ENCODE measurements at regions not wholly inside any gene's neighbourhood (a gene's known extent, or its start where the extent isn't known, plus 50 kb on each side); places are given as distances from the start of the nearest gene placed in this dataset.

- no peak for DNase-seq
These were observed 110.7 kb upstream of the CTSC start for GRCh38 chr11:88448131-88448670.

GRCh38 chr11:88447281-88447680 is 109.7 kb upstream of the CTSC start:
- no peak for DNase-seq

- DNase-seq: no peak
These were observed 101.8 kb upstream of the CTSC start for GRCh38 chr11:88439356-88439755.

- no peak for DNase-seq
These were observed 101.2 kb upstream of the CTSC start for GRCh38 chr11:88438721-88439120.

GRCh38 chr11:88435415-88435814 is 97.9 kb upstream of the CTSC start:
- DNase-seq: no peak

GRCh38 chr11:88434333-88434976 is 96.9 kb upstream of the CTSC start:
- DNase-seq: no peak

GRCh38 chr11:88433536-88434230 is 96.1 kb upstream of the CTSC start:
- DNase-seq: no peak

GRCh38 chr11:88431675-88432341 is 94.3 kb upstream of the CTSC start:
- DNase-seq: no peak

DNA sequence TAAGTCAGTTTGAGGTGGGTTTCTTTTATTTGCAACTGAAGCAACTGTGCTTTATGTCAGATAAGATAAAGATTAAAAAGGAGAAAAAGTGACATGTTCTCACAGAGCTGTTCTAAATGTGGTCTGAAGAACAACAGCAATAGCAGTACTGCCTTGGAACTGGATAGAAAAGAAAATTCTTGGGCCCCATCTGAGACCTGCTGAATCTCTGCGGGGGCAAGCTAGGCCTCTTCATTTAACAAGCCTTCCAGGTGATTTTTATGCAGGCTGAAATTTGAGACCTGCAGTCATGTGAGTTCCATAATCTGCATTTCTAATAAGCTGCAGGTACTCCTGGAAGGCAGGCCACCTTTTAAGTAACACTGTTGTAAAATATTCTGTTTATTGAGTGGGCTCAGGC is 91.4 kb upstream of the CTSC start:
- no peak for DNase-seq

GRCh38 chr11:88427719-88428118 is 90.2 kb upstream of the CTSC start:
- DNase-seq: no peak

GRCh38 chr11:88424881-88425280 is 87.3 kb upstream of the CTSC start:
- no peak for DNase-seq

- peak; percentile 6 to 13 for DNase-seq
These were observed 84.0 kb upstream of the CTSC start for GRCh38 chr11:88421530-88421929.

GRCh38 chr11:88420165-88420791 is 82.7 kb upstream of the CTSC start:
- no peak for DNase-seq

GRCh38 chr11:88418508-88418907 is 81.0 kb upstream of the CTSC start:
- no peak for DNase-seq

DNA sequence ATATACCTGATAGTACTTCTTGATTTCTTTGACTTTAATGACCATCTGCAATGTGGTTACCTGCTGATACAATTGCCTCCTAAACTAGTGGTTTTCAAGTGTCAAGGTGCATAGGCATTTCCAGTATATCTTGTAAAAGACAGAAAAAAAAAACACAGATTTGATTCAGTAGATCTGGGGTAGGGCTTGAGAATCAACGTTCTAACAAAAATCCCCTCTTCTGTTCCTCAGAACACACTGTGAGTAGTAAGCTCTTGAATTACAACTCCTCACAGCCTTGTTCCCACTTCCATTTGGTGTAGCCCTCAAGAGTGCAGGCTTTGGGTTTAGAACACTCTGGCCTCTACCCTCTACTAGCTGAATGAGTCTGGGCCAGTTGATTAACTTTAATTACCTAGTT is 78.0 kb upstream of the CTSC start:
- DNase-seq: no peak

DNA sequence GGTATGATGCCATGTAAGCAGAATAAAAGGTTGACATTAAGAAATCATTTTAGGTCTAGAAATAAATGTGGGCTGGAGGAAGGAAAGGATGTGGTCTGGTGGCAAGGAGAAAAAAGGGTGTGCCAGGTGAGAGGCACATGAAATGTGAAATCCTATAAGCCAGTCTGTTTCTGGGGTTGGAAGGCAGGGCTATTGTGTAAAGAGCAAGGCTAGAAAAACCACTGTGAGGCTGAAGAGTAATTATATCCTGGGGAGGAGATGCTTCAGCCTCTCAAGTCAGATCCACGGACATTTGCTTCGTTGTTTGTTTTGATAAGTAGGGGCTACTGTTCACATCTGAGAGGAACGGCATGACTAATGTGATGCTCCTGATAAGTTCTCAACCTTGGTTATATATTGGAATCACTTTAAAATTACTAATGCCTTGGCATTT is 77.5 kb upstream of the CTSC start:
- peak in 1 of 2 donors; percentile 42 for DNase-seq

- DNase-seq: peak; percentile 11 to 36
These were observed 76.9 kb upstream of the CTSC start for GRCh38 chr11:88414385-88414861.

GRCh38 chr11:88411265-88411664 is 73.7 kb upstream of the CTSC start:
- no peak for DNase-seq

DNA sequence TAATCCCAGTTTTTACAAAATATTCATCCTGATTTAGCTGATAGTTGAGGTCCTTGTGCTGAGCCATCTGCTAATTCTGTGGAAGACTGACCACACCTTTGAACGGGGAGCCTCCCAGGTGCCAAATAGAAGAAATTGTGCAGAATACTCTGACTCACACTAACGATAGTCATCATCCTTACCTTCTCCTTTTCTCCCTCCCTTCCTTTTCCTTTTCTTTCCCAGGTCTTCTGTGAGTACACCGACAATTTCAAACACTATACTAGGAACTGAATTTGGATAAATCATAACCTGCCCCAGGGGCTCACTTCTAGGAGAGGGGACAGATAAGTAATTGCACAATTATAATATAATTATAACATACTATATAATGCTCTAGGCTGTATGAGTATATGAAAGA is 73.1 kb upstream of the CTSC start:
- DNase-seq: no peak

DNA sequence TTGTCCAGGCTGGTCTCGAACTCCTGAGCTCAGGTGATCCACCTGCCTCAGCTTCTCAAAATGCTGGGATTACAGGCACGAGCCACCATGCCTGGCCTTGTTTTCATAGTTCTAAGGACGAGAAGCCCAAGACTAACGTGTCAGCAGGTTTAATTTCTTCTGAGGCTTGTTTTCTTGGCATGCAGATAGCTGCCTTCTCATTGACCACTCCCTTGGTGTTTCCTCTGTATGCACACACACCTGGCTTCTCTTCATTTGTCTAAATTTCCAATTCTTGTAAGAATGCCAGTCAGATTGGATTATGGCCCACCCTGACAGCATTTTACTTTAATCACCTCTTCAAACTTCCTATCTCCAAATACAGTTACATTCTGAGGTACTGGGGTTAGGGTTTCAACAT is 72.5 kb upstream of the CTSC start:
- DNase-seq: no peak

DNA sequence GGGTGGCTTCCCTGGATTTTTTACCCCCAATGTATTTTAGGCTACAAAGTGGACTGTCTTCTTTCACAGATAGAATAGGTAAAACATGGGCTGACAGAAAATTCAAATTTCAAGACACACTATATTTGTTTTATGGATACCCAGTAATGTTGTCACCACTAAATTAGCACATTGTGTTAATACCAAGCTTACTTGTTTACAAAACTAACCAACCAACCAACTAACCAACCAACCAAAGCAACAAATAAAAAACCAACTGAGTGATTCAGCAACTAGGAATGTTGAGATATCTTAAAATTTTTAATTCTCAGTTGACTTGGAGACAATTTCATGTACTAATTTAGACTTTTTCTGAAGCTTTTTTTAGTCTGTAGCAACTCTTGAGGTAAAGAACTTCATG is 69.3 kb upstream of the CTSC start:
- no peak for DNase-seq

GRCh38 chr11:88405853-88406252 is 68.3 kb upstream of the CTSC start:
- DNase-seq: no peak

Measured in CD4-positive, alpha-beta T cell treated with Interleukin-1 beta for 1 hour (primary cell).